Right lobe of liver (tissue), 4 donors: ENCODE measurements at regions not wholly inside any gene's neighbourhood (a gene's known extent, or its start where the extent isn't known, plus 50 kb on each side); places are given as distances from the start of the nearest gene placed in this dataset.

ENCODE experiments used
- CTCF ChIP-seq, 4 donors: fragments of 200-600 bp in 3 of 4; fragments of 450-650 bp in 1 of 4; IDR thresholded peaks; one replicate each; pipeline versions ENCODE4 v1.5.1 to v1.8.0; 2016 to 2022; ENCODE audit warnings: antibody characterized with exemption in 4 of 4, mild to moderate bottlenecking in 2 of 4
- POLR2A ChIP-seq: fragments of 450-650 bp; IDR thresholded peaks from one replicate; pipeline ENCODE4 v1.6.1; 2017; ENCODE audit warnings: antibody characterized with exemption, mild to moderate bottlenecking
- donor health status: DM: no; HTN: no; CAD: no.
- donor health status: DM: no; HTN: no; CAD: no.
- donor health status: DM: no; HTN: yes; CAD: no.

- TF ChIP-seq CTCF (IDR thresholded peaks at IDR 0.05) (no peak), POLR2A (no peak)
Measured at GRCh38 chr12:88683628-88684027, 103.4 kb upstream of the KITLG start.
